Posterior cingulate gyrus (tissue), 11 donors: ENCODE measurements at regions not wholly inside any gene's neighbourhood (a gene's known extent, or its start where the extent isn't known, plus 50 kb on each side); places are given as distances from the start of the nearest gene placed in this dataset.

Experiments
- DNase-seq, 10 donors: peaks; one replicate each; pipeline versions ENCODE4 v3.0.0 to v3.0.0-alpha.2; 2020 to 2021; ENCODE audit warnings: mixed read lengths in 3 of 10
- intact Hi-C: fragments of 100-400 bp; cut with DNase I; formaldehyde crosslinking; loops from one replicate; pipeline ENCODE4 v1.15.1; 2023

DNA sequence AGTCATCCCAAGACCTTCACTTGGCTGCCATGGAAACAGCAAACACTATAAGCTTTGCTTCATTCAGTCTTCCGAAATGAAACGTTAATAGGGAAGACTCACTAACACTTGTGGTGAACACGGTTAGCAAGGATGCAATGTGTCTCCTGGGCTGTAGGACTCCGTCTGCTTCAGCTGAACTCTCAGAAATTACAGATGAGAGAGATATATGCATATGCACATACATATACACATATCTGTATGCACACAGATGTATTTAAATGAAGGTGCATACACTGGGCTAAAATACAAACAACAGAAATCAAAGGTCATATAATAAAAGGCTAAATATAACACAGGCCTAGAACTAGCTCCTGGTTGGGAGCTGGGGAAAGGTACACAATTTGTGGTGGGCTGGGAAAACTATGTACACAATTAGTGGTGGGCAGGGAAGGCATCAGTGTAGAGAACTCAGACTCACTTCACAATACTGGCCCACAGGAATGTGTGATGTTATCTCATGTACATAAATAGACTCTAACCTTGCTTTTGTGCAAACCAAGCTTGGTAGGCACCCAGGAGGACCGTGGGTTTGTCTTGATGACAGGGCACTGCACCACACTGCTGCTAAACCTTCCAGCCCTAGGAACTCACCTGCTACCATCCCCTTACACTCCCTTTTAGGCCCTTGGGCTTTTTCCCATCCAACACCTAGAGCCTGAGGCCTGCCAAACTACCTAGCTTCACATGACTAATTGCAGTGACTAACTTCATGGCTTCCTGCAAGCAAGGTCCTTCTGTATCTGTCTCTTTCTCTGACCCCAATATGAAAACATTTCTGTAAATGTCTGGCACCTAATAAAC is 873.1 kb downstream of the NSUN3 start:
- no peak for DNase-seq
- intact Hi-C loops = no loop called here

GRCh38 chr3:94937980-94938379 is 875.1 kb downstream of the NSUN3 start:
- DNase-seq = peak in 3 of 10 donors; percentile 64 to 82 (median 78)
- intact Hi-C loops = no loop called here

GRCh38 chr3:94946683-94947082 is 883.8 kb downstream of the NSUN3 start:
- DNase-seq = peak in 2 of 10 donors; percentile 52 to 55
- intact Hi-C loops = no loop called here

DNA sequence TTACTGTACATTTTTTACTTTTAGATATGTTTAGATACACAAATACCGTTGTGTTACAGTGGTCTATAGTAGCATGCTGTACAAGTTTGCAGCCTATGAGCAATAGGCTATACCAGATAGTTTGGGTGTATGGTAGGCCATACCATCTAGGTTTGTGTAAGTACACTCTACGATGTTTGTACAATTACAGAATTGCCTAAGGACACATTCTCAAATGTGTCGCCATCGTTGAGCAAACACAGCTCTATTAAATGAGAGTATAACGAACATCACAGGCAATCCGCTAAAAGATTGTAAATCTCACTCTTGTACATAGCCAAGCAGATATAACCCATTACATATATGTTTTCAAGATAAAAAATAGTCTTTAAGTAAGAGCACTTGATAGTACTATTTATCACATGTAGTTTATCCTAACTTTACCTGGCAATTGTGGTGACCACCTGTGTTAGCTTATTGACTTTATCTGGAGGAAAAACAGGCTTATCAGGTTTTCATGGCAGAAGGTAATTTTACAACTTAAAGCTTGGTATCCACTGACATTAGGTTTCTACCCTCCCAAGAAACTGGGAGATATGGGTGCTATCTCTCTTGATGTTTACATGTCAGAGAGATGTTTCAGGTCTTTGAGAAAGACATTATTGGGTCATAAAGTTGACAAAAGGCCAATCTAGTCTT is 898.7 kb downstream of the NSUN3 start:
- intact Hi-C loops = no loop called here

GRCh38 chr3:94965867-94966475 is 903.1 kb downstream of the NSUN3 start:
- intact Hi-C loops = no loop called here
- no peak for DNase-seq

More for the DNA sequence above, 898.7 kb downstream of the NSUN3 start:
- DNase-seq = no peak

DNA sequence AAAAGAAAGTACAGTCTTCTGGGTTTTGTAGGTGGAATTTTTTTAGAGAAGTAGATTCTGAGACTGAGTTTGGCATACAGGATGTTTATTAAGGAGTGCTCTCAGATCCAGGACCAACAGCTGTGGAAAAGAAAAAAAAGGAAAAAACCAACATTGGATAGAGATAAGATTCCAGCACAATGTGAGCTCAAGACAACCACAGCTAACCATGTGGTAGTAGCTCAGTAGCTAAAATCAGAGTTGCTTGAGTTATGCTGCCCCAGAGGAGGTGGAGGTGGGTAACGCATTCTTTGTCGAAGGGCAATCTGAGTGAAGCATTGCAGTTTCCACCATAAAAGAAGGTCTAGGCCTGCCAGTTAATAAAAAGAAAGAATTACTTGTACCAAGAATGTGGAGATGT is 904.3 kb downstream of the NSUN3 start:
- intact Hi-C loops = no loop called here
- DNase-seq = no peak

DNA sequence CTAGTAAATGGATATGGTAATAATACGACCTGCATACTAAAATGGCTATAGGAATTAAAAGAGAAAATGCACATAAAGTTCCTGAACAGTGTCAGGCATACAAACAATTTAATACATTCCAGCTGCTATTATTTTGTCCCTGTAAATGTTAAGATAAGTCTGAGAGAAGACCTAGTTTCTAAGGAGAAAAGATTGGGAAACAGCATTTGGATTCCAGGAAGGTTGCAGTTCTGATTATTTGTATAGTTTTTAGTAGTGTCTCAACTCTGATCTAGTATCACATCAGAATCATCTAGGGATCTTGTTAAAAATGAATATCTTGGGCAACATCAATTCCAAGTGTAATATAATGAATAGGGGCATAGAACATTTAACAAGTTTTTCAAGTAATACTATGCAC is 905.7 kb downstream of the NSUN3 start:
- intact Hi-C loops = no loop called here
- DNase-seq = no peak

DNA sequence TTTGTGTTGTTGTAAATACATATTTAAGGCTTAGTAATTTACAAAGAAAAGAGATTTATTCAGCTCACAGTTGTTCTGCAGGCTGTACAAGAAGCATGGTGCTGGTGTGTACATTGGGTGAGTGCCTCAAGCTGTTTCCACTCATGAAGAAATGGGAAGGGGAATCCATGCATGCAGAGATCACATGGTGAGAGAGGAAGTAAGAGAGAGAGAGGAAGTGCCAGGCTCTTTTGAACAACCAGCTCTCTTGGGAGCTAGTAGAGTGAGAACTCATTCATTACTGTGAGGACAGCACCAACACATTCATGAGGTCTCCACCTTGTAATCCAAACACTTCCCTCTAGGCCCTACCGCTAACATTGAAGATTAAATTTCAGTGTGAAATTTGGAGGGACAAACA is 909.2 kb downstream of the NSUN3 start:
- no peak for DNase-seq
- intact Hi-C loops = no loop called here

- intact Hi-C loops = no loop called here
- DNase-seq = no peak
Observed at GRCh38 chr3:94978084-94978483, 915.2 kb downstream of the NSUN3 start.

DNA sequence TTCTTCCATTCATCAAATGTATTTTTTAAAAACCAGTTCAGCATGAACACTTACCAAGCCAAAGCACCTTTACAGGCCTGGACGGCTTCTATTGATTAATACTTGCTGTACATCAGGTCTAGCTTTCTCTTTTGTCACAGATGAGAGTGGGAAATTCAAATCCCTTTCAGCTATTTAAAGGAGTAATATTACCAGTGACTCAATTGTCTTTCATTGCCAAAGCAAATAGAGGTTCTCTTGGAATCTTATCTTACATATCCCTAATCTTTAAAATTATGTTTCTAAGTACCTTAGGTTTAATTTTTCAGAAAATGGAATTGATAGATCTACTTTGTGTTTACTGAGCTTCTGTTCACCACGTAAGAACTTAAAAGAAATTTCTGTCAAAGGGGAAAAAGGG is 922.9 kb downstream of the NSUN3 start:
- intact Hi-C loops = no loop called here
- no peak for DNase-seq

DNA sequence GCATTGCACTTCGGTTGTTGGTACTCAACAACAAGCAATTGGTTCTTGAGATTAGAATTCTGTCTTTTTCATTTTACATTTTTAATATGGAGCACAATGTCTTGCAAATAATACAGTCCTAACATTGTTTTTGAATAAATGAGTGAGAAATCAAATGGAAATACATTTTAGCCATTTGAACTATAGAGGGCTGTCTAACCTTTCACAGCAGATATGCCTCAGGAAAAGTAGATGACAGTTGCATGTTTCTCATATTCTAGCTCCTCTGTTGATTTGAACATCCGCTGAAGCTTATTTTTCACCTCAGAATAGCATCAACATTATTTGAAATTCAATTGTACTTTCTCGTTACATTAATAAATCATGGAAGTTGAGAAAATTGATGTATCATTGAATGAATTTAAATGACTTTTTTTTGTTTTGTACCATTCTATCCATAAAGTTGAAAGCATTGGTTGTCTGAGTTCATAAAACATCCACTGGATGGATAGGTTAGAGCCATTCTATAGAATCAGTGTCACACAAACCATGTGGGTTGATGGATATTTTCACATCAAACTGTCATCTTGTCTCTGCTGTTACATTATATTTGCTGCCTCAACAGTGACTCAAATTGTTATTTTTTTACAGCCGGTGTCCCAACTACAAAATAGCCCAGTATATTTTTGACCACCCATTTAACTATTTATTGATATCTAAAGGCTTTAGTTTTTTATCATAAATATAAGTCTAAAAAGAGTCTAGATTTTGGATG is 928.3 kb downstream of the NSUN3 start:
- DNase-seq = no peak
- intact Hi-C loops = no loop called here

GRCh38 chr3:94996743-94997142 is 933.9 kb downstream of the NSUN3 start:
- DNase-seq = no peak

DNA sequence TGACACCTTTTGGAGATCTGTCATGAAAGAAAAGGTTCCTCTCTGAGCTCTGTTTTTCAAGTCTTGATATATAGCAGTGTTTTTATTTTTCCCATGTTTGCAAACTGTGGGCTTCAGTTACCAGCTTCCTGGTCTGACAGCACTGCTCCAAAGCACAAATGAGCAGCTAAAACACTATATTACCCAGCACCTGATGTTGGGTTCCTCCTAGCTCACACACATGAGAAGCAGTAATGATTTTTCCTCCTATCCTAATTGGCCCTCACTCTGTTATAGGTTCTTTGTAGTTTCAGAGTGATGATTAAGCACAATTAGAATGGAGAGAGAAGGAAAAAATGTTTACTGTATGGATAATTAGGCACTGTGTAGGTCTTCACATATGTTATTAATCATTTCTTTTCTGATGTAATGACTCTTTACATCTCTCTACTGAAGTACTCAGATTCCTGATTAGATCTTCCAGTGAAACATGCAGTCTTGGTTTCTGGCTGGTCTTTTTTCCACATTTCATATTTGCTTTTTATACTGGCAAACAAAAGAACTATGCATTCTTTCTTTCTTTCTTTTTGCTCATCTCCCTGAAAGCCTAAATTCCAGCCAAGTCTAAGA is 939.7 kb downstream of the NSUN3 start:
- intact Hi-C loops = no loop called here
- no peak for DNase-seq

More at GRCh38 chr3:94996743-94997142, 933.9 kb downstream of the NSUN3 start:
- intact Hi-C loops = no loop called here

GRCh38 chr3:95028688-95029087 is 965.8 kb downstream of the NSUN3 start:
- no peak for DNase-seq
- intact Hi-C loops = no loop called here

DNA sequence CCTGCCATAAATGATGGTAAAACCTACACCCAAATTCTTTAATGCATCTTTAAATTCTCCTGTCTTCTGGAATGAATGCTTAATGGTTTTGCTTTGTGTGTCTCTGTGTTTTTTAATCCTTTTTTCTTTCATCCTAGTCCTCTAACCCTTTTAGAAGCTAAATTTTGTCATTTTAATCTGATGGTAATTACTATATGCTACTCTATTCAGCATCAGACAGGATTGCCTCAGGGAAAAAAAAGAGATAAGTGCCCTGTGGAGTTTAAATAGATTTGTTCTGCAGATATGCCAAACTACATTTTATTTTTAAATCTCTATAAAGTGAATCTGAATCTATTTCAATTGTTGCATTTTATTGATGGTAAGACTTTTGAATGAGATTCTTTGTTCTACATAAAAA is 966.8 kb downstream of the NSUN3 start:
- no peak for DNase-seq

DNA sequence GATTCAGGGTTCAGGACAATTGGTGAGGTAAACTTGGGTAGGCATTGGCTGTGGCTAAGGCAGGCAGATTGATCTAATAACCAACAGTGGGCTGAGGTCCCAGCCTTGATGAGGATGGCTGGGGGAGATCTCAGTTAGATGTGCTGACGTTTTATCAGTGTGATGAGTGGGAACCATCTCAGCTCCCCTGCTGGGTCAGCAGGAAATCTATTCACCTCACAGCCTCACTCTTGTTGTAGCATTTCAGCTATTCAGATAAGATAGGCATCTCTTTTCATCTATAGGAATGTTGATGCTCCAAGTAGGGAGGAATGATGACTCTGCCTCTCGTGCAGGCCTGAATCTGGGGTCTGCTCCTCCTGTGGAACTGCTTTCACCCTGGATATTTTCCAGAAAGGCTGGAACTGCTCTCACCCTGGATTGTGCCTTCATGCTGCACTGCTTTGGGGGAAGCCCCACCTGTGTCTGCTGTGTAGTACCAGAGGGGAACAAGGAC is 973.7 kb downstream of the NSUN3 start:
- DNase-seq = peak in 1 of 10 donors; percentile 41
- intact Hi-C loops = no loop called here

More for the DNA sequence above, 966.8 kb downstream of the NSUN3 start:
- intact Hi-C loops = no loop called here

GRCh38 chr3:95037097-95037496 is 974.2 kb downstream of the NSUN3 start:
- peak in 1 of 10 donors; percentile 10 for DNase-seq
- intact Hi-C loops = no loop called here

- DNase-seq = no peak
- intact Hi-C loops = no loop called here
Observed at GRCh38 chr3:95037927-95038326, 975.1 kb downstream of the NSUN3 start.

GRCh38 chr3:95044101-95044500 is 981.2 kb downstream of the NSUN3 start:
- no peak for DNase-seq
- intact Hi-C loops = no loop called here

GRCh38 chr3:95048564-95048963 is 985.7 kb downstream of the NSUN3 start:
- intact Hi-C loops = no loop called here
- no peak for DNase-seq
